Glutamatergic neuron (in vitro differentiated cells): ENCODE measurements at regions not wholly inside any gene's neighbourhood (a gene's known extent, or its start where the extent isn't known, plus 50 kb on each side); places are given as distances from the start of the nearest gene placed in this dataset.
A peak's percentile ranks its signal among the peaks of the same experiment; 100 is the strongest.

Experiments used
- DNase-seq: peaks from one replicate; pipeline ENCODE4 v3.0.0; 2022
- H3K27ac Mint-ChIP-seq: one replicate; pipeline ENCODE4 v1.8.0; 2020; ENCODE audit warnings: mild to moderate bottlenecking, mixed read lengths, inconsistent platforms; ENCODE audit not compliant: unreplicated experiment
- H3K27me3 Mint-ChIP-seq: one replicate; pipeline ENCODE4 v1.8.0; 2020; ENCODE audit warnings: mild to moderate bottlenecking, moderate library complexity, mixed read lengths, inconsistent platforms; ENCODE audit not compliant: unreplicated experiment
- H3K36me3 Mint-ChIP-seq: one replicate; pipeline ENCODE4 v1.8.0; 2020; ENCODE audit warnings: mild to moderate bottlenecking, mixed read lengths, inconsistent platforms; ENCODE audit not compliant: unreplicated experiment
- H3K4me1 Mint-ChIP-seq: one replicate; pipeline ENCODE4 v1.8.0; 2020; ENCODE audit warnings: mild to moderate bottlenecking, low read depth, mixed read lengths, inconsistent platforms; ENCODE audit not compliant: unreplicated experiment
- H3K4me3 Mint-ChIP-seq: one replicate; pipeline ENCODE4 v1.8.0; 2020; ENCODE audit warnings: mild to moderate bottlenecking, mixed read lengths, inconsistent platforms; ENCODE audit not compliant: unreplicated experiment
- H3K9me3 Mint-ChIP-seq: one replicate; pipeline ENCODE4 v1.8.0; 2020; ENCODE audit warnings: mild to moderate bottlenecking, moderate library complexity, mixed read lengths, inconsistent platforms; ENCODE audit not compliant: unreplicated experiment
- TF ChIP-seq, protein P1 (sequence below): fragments of 200-600 bp; sonication (generic); IDR thresholded peaks from one replicate; pipeline ENCODE4 v1.5.0; 2021; ENCODE audit not compliant: partially characterized antibody, unreplicated experiment

DNA sequence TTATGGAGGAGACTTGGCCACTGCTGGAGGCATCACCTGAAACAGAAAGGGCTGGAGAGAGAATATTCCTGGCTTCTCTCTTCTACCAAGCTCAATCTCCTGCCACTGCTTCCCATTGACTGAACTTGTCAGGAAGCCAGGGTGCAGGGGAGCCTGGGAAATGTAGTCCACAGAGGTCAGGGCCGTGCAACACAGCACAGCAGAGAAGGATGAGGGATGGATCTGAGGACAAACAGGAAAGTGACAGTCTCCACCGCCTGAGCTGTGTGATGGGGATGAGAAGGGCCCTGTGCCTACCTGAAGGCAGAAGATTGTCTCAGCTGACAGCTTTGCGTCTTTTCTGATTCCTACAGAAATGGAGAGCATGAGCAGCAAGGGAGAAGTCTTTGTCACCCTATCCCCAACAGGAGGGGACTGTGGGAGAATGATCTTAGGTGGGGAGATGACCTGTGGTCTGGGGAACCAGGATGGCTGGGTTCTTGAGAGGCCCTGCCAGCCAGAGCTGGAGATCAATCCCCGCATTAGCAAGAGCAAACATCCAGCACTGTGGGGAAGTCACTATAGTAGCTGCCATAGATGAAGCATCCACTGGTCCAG, 114.2 kb downstream of the SNX5 start:
- TF ChIP-seq, protein P1, sequence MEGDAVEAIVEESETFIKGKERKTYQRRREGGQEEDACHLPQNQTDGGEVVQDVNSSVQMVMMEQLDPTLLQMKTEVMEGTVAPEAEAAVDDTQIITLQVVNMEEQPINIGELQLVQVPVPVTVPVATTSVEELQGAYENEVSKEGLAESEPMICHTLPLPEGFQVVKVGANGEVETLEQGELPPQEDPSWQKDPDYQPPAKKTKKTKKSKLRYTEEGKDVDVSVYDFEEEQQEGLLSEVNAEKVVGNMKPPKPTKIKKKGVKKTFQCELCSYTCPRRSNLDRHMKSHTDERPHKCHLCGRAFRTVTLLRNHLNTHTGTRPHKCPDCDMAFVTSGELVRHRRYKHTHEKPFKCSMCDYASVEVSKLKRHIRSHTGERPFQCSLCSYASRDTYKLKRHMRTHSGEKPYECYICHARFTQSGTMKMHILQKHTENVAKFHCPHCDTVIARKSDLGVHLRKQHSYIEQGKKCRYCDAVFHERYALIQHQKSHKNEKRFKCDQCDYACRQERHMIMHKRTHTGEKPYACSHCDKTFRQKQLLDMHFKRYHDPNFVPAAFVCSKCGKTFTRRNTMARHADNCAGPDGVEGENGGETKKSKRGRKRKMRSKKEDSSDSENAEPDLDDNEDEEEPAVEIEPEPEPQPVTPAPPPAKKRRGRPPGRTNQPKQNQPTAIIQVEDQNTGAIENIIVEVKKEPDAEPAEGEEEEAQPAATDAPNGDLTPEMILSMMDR, result no peak
- Mint-ChIP-seq H3K36me3 (no peaks in the 10 kb centered on the region), H3K4me3 (no peak overlapping the region), H3K27ac (no peak overlapping the region), H3K4me1 (peaks cover 2% of the 10 kb centered on the region), H3K9me3 (peaks cover 7% of the 10 kb centered on the region), H3K27me3 (peaks cover 2% of the 10 kb centered on the region)
- DNase-seq, result peak; percentile 66

DNA sequence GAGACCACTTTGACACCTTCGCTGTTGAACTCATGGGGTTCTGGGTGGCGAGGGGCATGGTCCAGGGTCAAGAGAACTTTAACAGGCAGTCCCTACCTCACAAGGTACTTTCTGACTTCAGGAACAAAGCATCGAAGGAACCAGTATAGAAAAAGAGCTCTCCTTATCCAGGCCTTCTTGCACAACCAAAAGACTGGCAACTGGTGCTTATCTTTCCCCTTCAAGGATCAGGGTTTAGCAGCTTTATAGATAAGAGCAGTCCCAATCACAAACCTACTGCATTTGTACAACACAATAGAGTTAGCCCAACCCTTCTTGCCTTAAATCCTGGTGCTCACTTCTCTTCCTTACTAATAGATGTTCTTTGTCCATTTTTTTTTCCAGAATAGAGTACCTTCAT, 116.3 kb downstream of the SNX5 start:
- Mint-ChIP-seq H3K4me1 (peaks cover 2% of the 10 kb centered on the region), H3K36me3 (no peaks in the 10 kb centered on the region), H3K9me3 (peaks cover 10% of the 10 kb centered on the region), H3K27me3 (no peaks in the 10 kb centered on the region), H3K27ac (no peak overlapping the region), H3K4me3 (no peak overlapping the region)
- DNase-seq, result no peak
- TF ChIP-seq, protein P1, result no peak

DNA sequence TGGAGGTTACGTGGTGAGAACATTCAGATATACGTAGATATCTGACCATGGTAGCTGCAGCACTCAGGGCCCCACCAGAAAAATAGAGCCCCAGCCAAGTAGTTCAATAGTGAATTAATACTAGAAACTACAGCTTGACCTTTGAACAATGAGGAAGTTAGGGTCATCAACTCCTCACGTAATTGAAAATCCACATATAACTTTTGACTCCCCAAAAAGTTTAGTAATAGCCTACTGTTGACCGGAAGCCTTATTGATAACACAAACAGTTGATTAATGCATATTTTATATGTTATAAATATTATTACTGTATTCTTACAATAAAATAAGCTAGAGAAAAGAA, 117.9 kb downstream of the SNX5 start:
- Mint-ChIP-seq H3K9me3 (peaks cover 8% of the 10 kb centered on the region), H3K36me3 (no peaks in the 10 kb centered on the region), H3K4me3 (no peak overlapping the region), H3K27ac (no peak overlapping the region), H3K27me3 (no peaks in the 10 kb centered on the region), H3K4me1 (peaks cover 2% of the 10 kb centered on the region)
- TF ChIP-seq, protein P1, result no peak
- no peak for DNase-seq

DNA sequence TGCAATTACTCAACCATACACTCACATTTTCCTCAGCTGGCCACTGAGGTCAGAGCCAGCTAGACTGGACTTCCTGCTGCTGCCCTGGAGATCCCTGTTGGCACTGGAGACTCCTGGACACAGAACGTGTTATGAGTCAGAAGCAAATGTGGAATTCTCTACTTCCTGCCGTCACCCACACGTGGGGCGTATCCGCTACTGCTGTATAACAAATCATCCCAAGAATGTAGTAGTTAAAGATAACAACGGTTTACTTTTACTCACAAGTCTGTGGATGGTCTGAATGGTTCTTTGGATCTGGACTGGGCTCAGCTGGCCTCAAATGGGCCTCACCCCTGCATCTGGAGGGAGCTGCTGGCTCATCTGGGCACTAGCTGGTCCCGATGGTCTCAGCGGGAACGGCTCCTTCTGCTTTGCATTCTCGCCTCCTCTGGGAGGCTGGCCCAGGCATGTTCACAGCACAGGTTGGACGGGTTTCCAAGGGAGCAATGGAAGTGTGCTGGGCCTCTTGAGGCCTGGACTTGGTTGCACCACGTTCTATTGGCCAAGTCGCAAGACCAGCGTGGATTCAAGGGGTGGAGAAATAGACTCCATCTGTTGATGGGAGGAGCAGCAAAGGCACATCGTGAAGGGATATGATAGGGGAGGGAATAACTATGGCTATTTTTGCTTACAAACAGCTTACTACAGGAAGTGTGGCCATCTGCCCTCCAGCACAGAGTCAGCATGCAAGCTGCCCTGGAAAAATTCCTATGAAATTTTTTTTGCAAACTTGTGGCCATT, 118.5 kb downstream of the SNX5 start:
- Mint-ChIP-seq H3K27ac (no peak overlapping the region), H3K9me3 (peaks cover 8% of the 10 kb centered on the region), H3K4me1 (peaks cover 2% of the 10 kb centered on the region), H3K4me3 (no peak overlapping the region), H3K27me3 (no peaks in the 10 kb centered on the region), H3K36me3 (no peaks in the 10 kb centered on the region)
- TF ChIP-seq, protein P1, result no peak
- DNase-seq, result no peak

DNA sequence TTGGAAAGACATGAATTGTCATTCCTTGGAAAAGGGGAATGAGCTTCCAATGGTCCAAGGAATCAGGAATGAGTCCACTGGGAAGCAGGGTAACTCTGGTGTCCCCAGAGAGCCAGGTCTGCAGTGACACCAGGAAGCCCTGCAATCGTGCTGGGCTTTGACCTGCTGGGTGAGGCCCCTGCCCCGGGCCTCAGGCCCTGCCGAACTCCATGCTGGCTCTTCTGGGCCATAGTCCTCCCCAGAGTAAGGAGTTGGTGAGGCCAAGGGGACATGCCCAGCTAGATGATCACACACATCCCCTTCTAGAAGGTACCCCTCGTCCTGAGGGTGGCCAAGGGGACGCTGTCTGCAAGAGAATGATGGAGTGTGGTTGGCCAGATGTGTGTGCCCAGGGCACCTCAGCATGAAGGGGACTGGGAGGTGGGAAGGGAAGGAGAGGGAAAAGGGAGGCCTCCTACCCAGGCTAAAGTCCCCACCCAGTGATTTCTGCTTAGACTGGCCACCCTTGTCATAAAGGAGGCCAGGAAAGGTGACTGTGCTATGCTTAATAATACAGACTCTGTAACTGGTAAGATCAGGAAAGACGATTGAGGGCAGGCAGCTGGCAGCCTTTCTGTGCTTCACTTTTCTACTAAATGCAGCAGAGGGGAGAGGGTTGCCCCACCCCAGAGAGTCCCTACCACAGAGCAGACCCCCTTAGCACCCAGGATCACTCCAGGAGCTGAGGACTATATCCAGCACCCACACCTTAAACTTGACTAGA, 119.3 kb downstream of the SNX5 start:
- Mint-ChIP-seq H3K36me3 (no peaks in the 10 kb centered on the region), H3K4me1 (peaks cover 2% of the 10 kb centered on the region), H3K9me3 (peaks cover 8% of the 10 kb centered on the region), H3K27me3 (no peaks in the 10 kb centered on the region), H3K27ac (no peak overlapping the region), H3K4me3 (no peak overlapping the region)
- no peak for DNase-seq
- TF ChIP-seq, protein P1, result no peak
